ENCODE measurements at regions not wholly inside any gene's neighbourhood (a gene's known extent, or its start where the extent isn't known, plus 50 kb on each side); places are given as distances from the start of the nearest gene placed in this dataset.

DNA sequence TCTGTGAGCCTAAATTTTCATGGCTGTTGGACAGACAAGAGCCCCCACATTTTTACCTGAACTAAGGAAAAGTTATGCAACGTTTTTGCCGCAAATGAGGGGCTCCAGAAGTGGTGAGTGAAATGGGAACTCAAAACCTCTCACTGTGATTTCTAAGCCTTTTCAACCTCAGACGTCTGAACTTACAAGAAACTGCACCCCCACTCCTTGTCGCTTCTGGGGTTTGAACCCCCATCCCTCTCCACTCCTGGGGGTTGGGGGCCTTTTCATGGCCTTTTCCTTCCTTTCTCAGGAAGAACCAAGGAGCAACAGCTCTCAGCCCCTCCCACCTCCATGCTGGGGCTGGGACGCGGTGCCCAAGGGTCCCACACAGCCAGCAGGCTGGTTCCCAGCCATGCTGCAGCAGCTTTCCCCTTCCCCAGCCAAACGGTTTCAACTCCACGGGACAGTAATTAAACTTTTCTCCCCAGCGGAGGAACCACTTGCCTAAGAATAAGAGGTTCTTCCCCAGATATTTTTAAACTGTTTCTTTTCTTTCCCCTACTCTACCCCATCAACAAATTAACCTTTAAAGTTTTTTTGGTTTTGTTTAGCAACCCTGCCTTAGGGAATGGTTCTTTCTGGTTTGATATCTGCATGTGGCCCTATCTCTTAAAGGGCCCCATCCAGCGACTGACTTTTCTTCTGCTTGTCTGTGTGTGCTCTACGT, 387.6 kb upstream of the CBLB start:
- TF ChIP-seq, protein P1, sequence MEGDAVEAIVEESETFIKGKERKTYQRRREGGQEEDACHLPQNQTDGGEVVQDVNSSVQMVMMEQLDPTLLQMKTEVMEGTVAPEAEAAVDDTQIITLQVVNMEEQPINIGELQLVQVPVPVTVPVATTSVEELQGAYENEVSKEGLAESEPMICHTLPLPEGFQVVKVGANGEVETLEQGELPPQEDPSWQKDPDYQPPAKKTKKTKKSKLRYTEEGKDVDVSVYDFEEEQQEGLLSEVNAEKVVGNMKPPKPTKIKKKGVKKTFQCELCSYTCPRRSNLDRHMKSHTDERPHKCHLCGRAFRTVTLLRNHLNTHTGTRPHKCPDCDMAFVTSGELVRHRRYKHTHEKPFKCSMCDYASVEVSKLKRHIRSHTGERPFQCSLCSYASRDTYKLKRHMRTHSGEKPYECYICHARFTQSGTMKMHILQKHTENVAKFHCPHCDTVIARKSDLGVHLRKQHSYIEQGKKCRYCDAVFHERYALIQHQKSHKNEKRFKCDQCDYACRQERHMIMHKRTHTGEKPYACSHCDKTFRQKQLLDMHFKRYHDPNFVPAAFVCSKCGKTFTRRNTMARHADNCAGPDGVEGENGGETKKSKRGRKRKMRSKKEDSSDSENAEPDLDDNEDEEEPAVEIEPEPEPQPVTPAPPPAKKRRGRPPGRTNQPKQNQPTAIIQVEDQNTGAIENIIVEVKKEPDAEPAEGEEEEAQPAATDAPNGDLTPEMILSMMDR (IDR thresholded peaks at IDR 0.05) = no peak
- no peak for TF ChIP-seq POLR2A (IDR thresholded peaks at IDR 0.05)

Data from Peyer's patch (tissue), 4 donors.